Right ventricle myocardium superior (tissue), 1 donor: ENCODE measurements at regions not wholly inside any gene's neighbourhood (a gene's known extent, or its start where the extent isn't known, plus 50 kb on each side); places are given as distances from the start of the nearest gene placed in this dataset.

Source experiments
- ATAC-seq: fragments of 200-7000 bp; cut with Tn5 transposase; one replicate; pipeline ENCODE4 v1.9.1; 2020; ENCODE audit warnings: mild to moderate bottlenecking; ENCODE audit not compliant: poor library complexity
- DNase-seq: peaks from one replicate; pipeline ENCODE4 v3.0.0-alpha.2; 2020
- intact Hi-C: fragments of 100-400 bp; cut with DNase I; formaldehyde crosslinking; loops from one replicate; pipeline ENCODE4 v1.11.2; 2022
- donor health status: DM: no; HTN: yes; CAD: no; lungs with severe emphysema.

DNA sequence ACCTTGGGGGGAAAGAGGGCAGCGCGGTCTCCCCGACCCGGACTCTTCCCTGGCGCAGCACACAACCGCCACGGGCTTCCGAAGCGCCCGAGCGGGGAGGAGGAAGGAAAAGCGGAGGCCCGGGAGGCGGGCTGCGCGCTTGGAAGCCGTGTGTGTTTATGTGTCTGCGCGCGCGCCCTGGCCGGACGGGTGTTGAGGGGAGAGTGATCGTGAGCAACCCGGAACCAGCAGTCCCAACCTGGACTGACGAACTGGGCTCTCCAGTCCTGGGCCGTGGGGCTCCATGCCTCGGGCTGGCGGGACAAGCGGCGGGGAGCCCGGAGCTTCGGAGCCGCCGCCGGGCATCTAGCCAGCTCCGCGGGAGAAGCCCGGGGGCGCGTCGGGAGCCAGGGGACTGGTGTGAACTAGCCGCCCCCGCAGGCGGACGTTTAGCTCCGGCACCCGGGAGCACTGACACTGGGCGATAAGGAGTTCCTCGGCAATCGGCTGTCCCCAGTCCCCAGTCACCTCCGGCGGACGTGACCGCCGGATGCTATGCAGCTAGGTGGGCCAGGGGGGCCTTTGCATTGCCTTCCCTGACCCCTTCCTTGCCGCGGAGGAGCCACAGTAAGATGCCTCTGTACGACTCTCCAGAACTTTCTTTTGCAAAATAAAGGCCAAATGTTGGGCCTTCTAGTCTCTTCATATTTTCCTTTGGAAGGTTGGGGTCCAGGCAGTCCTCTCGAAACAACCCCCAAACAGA is 74.8 kb upstream of the BCOR start:
- DNase-seq: peak; percentile 80
- intact Hi-C loops: loop anchor here (2.0 kb wide), 1 partner anchor 64 kb away; no protein-coding TSS in a partner anchor
- ATAC-seq: peak; percentile 38

- DNase-seq (peak; percentile 69), ATAC-seq (peak; percentile 20)
- intact Hi-C loops: loop anchor here (2.0 kb wide), 1 partner anchor 63 kb away; no protein-coding TSS in a partner anchor
Observed at GRCh38 chrX:40171513-40172400, 74.0 kb upstream of the BCOR start.

GRCh38 chrX:40170830-40171512 is 73.2 kb upstream of the BCOR start:
- DNase-seq (no peak), ATAC-seq (no peak)
- intact Hi-C loops: no loop called here

DNA sequence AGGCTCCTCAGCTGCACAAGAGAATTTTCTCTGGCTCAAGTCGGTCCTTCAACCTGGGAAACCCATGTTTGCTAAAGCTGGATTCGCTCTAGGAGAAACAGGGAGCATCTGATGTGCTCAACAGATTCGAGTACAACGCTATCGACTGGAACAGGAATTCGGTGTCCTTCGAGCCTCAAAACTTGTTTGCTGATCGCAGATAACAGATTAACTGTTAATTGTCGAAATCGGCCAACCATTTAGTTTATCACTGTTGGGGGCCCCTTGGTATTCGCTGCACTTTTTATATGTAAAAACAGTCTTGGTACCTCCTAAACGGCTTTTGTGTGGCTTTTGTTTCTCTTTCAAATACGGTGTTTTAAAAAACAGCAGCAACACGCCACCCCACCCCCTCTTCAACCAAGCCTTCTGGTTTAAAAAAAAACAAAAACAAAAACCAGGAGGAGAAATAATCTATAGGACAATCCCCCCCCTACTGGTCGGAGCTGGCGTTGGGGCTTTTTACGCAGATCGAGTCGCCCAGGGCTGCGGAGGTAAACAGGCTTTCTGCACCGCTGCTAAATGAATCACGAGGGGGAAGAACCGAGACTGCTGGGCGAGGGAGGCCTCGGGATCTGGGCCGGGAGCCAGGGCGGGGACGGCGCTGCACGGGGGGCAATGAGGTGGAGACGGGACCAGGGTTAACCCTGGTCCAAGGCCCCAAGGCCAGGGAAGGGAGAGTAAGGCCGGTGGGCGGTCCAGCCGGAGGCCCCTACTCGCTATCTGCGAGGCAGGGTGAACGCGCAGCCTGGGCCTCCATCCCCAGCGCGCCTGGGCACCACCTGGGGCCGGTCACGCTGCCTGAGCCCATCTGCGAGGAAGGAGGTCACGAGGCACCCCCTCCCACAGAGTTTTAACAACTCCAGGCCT is 71.7 kb upstream of the BCOR start:
- ATAC-seq (no peak), DNase-seq (peak; percentile 68)
- intact Hi-C loops: no loop called here

DNA sequence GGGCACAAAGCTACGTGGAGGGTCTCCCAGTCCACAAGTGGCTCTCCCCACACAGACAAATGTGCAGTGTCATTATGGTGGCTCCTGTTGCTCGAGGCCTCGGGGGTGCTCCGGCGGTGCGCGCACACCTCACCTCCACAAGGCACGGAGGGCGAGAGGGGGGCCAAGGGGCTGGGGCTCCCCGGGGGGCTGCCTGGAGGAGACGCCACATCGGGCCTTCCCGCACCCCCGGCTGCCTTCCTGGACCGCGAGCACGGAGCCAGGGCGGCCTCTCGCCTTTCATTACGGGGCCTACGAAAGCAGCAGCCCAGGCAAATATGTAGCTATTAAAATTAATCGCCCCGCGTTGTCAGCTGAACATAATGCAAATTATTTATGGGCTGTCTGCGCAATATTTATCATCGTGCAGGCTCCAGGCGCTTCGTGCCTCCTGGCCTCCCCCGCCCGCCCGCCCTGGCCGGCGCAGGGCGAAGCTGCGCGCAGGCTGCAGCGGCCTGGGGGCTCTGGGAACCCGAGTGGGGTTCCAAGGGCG is 70.8 kb upstream of the BCOR start:
- intact Hi-C loops: no loop called here
- DNase-seq (no peak), ATAC-seq (no peak)

DNA sequence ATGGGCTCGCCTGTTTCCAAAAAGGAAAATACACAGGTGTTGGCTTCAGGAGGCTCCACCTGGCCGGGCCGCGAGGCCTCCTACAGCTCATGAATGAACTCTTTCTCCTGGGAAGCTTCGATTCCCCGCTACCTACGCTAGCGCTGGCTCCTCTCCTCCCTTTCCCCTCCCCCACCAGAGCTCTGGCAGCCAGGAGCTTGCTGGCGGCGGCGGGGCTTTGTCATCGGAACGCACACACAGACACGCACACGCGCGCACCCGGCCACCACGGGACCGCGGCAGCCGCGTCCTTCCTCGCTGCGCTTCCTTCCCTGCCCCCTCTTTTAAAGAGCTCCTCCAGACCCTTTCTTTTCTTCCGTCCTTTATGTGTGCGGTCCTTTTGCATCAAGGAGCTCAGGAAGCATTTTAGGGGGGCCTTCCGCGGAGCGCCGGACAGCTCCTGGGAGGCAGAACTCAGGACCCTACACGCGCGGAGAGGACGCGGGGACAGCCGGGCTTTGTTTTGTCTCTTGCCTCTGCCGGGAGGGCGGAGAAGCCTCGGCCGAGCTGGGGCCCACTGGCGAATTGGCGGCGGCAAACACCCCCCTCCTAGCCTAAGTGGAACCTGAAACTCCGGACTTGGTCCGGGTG is 70.2 kb upstream of the BCOR start:
- ATAC-seq (peak; percentile 28), DNase-seq (peak; percentile 60)
- intact Hi-C loops: no loop called here

DNA sequence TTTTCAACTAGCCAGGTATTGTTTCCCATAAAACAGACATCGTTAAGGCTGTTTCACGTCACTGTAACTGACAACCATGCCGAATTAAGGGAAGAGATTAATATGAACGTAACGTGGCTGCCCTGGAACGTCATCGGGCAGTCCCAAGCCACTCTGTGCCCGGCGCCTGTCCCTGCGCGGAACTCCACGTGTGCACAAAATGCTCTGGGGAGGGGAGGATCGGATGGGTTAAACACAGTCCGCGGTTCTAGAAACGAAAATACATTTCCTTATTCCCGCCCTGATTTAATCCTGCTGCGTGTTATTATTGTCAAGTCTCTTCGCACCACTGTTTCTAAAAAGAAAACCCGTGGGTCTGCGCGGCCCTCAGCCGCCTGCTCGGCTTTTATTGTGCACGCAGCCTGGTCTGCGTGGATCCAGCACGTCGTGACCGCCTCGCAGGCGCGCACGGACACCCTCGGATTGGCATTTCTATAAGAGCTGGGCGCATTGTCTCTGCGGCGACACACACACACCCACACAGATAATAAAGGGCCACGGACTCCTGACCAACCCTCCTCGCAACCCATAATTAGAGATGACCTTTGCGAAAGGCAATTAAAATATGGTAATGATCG is 69.6 kb upstream of the BCOR start:
- intact Hi-C loops: no loop called here
- peak; percentile 31 for ATAC-seq
- peak; percentile 37 for DNase-seq

DNA sequence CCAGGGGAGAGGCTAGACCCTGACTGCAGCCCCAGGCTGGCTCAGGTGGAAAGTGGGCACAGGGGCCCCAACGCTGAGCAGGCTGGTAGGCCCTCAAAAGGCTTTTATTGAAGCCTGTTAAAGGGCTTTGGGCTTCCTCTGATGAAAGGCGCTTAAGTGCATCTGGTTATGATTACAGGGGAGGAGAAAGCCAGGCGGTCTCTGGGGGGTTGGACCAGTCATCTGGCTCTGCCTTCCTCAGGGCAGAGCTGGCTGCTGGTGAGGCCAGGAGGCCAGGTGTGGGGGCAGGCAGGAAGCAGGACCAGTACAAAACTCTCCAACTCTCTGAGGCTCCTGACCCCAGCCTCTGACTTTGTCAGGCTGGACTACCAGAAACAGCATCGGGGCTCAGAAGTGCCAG is 68.8 kb upstream of the BCOR start:
- DNase-seq (no peak), ATAC-seq (no peak)
- intact Hi-C loops: no loop called here

DNA sequence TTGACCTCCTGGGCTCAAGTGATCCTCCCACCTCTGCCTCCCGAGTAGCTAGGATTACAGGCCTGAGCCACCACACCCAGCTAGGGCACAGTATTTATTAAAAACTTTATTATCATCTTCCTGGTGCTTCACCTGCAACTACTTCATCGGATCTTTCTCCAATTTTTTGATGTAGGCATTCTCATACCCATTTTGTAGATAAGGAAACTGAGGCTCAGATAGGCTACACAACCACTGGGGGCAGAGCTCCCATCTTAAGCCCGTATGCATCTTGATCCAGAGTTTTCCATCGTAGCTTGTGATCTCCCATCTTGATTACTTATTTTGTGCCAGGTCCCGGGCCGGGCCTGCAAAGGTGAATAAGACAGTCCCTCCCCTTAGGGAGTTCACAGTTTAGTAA is 68.1 kb upstream of the BCOR start:
- ATAC-seq: no peak
- DNase-seq: no peak
- intact Hi-C loops: no loop called here

DNA sequence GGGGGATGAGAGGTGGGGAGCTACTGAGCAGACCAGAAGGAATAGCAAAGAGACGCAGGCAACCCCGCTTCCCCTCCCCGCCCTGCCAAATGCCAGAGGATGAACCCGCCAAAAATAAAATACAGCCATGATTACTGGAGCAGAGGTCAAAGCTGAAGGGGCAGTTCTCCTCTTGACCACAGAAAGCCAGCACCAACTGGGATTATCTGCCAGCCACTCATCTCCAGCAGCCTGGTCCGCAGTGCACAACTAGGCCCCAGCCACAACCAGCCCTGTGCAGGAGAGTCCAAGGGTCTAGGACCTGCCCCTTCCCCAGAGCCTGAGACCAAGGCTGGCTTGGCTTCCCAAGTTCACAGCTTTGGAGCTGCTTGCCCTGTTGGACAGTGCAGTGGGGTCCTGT is 67.4 kb upstream of the BCOR start:
- intact Hi-C loops: no loop called here
- ATAC-seq (no peak), DNase-seq (no peak)

- DNase-seq (no peak), ATAC-seq (no peak)
- intact Hi-C loops: no loop called here
Observed at GRCh38 chrX:40164751-40165150, 67.0 kb upstream of the BCOR start.

- DNase-seq (peak; percentile 50), ATAC-seq (peak; percentile 56)
- intact Hi-C loops: loop anchor here (10.0 kb wide), 3 partner anchors 143 to 423 kb away; no protein-coding TSS in a partner anchor
Observed at GRCh38 chrX:40158036-40158706, 60.4 kb upstream of the BCOR start.

GRCh38 chrX:40157228-40158035 is 59.7 kb upstream of the BCOR start:
- no peak for ATAC-seq
- intact Hi-C loops: loop anchor here (10.0 kb wide), 3 partner anchors 143 to 423 kb away; no protein-coding TSS in a partner anchor
- DNase-seq: no peak

GRCh38 chrX:40156470-40157227 is 58.9 kb upstream of the BCOR start:
- intact Hi-C loops: loop anchor here (10.0 kb wide), 3 partner anchors 142 to 422 kb away; no protein-coding TSS in a partner anchor
- ATAC-seq (no peak), DNase-seq (no peak)
